Body of pancreas (tissue), 4 donors: ENCODE measurements at regions not wholly inside any gene's neighbourhood (a gene's known extent, or its start where the extent isn't known, plus 50 kb on each side); places are given as distances from the start of the nearest gene placed in this dataset.

Experiments
- CTCF ChIP-seq, 7 experiments: fragments of 450-650 bp in 4 of 7; fragments of 200-600 bp in 3 of 7; sonication (generic) in 3 of 7; IDR thresholded peaks; one replicate each; pipeline ENCODE4 v1.5.1; 2016 to 2019; ENCODE audit warnings: antibody characterized with exemption in 7 of 7
- POLR2A ChIP-seq, 3 donors: fragments of 450-650 bp; IDR thresholded peaks; one replicate each; pipeline ENCODE4 v1.6.1; 2016; ENCODE audit warnings: antibody characterized with exemption in 3 of 3, mild to moderate bottlenecking in 2 of 3

GRCh38 chr9:134219646-134220060, 55.3 kb upstream of the RNU6ATAC start:
- TF ChIP-seq POLR2A (IDR thresholded peaks at IDR 0.05) (no peak), CTCF (IDR thresholded peaks at IDR 0.05) (no peak)
